Astrocyte of the cerebellum (primary cell): ENCODE measurements at regions not wholly inside any gene's neighbourhood (a gene's known extent, or its start where the extent isn't known, plus 50 kb on each side); places are given as distances from the start of the nearest gene placed in this dataset.
"Not testable (repeated sequence)": the region's sequence is repeated elsewhere in the genome, so short reads cannot be mapped to it uniquely, and the experiment has no call there.

ENCODE experiments used
- DNase-seq: peaks from one replicate; pipeline ENCODE4 v3.0.0-alpha.2; 2011; ENCODE audit warnings: low read depth
- H3K4me3 ChIP-seq: 2 replicates; pipeline ENCODE4 v1.5.1; 2011; ENCODE audit warnings: mild to moderate bottlenecking, low read depth, low read length, moderate library complexity
- CTCF ChIP-seq: IDR thresholded peaks from 2 replicates; pipeline ENCODE4 v1.5.1; 2012; ENCODE audit warnings: low read length, low read depth, moderate library complexity, mild to moderate bottlenecking; ENCODE audit errors: missing control alignments
- in situ Hi-C: cut with HindIII; loops from 2 replicates; pipeline ENCODE4 v1.10.0; 2017; ENCODE audit warnings: low sequenced_read_pairs

DNA sequence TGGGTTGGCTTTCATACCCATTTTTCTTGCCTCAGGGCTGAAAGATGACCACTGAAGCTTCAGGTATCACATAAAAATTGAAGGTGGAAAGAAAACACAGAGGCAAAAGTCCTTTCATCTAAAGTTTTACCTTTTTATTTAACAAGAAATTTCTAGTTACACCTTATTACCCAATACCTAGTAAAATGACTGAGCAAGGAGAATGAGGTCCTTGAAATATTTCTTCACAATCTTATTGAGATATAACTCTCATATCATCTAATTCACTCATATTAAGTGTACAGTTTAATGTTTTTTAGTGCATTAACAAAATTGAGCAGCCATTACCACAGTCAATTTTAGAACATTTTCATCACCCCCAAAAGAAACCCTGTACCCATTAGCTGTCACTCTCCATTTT lies 112.9 kb upstream of the ADTRP start:
- TF ChIP-seq CTCF: no peak
- DNase-seq: no peak
- H3K4me3 ChIP-seq: no peak overlapping the region
- in situ Hi-C loops: no loop called here

DNA sequence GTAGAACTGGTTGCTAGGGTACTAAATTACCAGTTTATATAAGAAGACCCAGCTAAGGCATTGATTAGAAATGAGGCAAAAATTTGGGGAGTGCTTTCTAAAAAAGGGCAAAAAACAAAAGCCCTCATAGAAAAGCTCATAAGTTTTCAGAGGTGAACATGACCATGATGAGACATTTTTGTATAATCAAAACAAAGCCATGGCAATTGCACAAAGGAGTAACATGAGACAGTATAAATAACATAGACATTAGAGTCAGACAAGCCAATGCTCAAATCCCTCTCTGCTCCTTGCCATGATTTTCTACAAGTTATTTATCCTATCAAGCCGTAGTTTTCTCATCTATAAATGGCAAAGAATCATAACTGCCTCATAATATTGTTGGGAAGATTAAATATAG lies 112.2 kb upstream of the ADTRP start:
- TF ChIP-seq CTCF: no peak
- no peak overlapping the region for H3K4me3 ChIP-seq
- DNase-seq: no peak
- in situ Hi-C loops: no loop called here

- no peak for TF ChIP-seq CTCF
- no peak for DNase-seq
- in situ Hi-C loops: no loop called here
- H3K4me3 ChIP-seq: no peak overlapping the region
Measured at GRCh38 chr6:11890209-11890608, 111.6 kb upstream of the ADTRP start.

DNA sequence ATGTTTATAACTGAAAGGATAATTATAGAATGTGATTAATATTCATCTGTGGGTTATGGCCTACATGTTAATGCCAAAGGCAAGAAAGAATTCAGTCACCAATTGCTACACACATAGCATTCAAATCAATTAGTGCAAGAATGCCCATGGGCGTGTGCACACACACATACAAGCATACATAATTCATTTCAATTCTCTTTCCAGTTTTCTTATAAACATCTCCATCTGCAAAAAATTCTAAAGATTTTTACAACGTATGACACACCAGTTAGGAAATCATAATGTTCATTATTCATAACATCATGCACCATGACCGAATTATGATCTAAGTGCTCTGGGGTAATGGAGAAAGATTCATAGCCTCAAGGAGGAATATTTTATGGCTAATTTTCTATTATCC lies 111.0 kb upstream of the ADTRP start:
- in situ Hi-C loops: no loop called here
- TF ChIP-seq CTCF: no peak
- DNase-seq: no peak
- H3K4me3 ChIP-seq: no peak overlapping the region

DNA sequence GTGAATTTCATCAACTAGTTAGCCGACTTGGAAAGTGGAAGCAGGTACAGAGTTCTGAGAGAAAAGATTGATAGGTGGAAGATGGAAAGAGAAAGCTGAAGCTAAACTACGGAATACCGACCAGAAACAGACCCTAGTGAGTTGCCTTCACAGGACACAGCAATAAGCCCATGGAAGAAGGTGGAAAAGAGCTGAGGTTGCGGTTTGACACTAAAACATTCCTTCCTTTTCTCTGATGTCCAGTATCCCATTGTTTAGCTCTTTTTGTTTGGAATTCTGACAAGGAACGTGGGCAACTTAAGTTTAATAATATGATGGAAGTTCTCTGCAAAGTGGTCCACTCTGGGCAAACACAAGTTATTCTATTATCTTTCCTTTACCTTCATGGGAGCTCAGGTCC lies 110.1 kb upstream of the ADTRP start:
- in situ Hi-C loops: no loop called here

GRCh38 chr6:11885159-11885558 lies 106.6 kb upstream of the ADTRP start:
- no peak for TF ChIP-seq CTCF
- in situ Hi-C loops: no loop called here
- H3K4me3 ChIP-seq: no peak overlapping the region
- DNase-seq: no peak

More for the DNA sequence above, 110.1 kb upstream of the ADTRP start:
- TF ChIP-seq CTCF: no peak
- H3K4me3 ChIP-seq: no peak overlapping the region
- DNase-seq: no peak

GRCh38 chr6:11883471-11883870 lies 104.9 kb upstream of the ADTRP start:
- H3K4me3 ChIP-seq, DNase-seq, in situ Hi-C loops: not testable (repeated sequence)

GRCh38 chr6:11880156-11880555 lies 101.6 kb upstream of the ADTRP start:
- H3K4me3 ChIP-seq, DNase-seq, in situ Hi-C loops: not testable (repeated sequence)
